ENCODE measurements at regions not wholly inside any gene's neighbourhood (a gene's known extent, or its start where the extent isn't known, plus 50 kb on each side); places are given as distances from the start of the nearest gene placed in this dataset.

DNA sequence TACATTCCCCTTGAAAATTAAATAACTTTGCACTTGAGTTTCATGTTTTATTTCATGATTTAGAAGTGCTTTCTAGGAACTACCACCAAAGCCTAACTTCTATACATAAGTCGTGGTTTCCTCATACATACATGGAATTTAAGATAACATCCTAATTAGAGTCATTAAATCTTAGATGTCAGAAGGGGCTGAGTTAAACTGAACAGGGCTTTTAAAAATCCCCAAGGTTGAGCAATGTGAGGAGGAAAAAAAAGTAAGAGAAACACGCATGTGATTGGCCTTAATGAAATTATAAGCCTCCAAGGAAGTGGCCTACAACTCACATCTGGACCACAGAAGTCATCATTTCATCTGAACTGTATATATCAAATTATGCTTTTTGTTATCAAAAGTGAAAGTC, 303.1 kb upstream of the SEMA6D start:
- Histone ChIP-seq H3K4me3 (replicated peaks in 1 of 3) (no peak overlapping the region), H3K4me1 (peaks cover 16 to 17% of the 10 kb centered on the region in 2 donors), H3K36me3 (no peaks in the 10 kb centered on the region), H3K27me3 (no peaks in the 10 kb centered on the region), H3K9me3 (no peaks in the 10 kb centered on the region), H3K27ac (no peak overlapping the region)
- 84 to 90% methylated on average over 2 of the region's 2 CpGs for WGBS, 2 donors
- intact Hi-C loops (cut with DNase I) = no loop called here
- no peak for DNase-seq
- TF ChIP-seq, protein P1, sequence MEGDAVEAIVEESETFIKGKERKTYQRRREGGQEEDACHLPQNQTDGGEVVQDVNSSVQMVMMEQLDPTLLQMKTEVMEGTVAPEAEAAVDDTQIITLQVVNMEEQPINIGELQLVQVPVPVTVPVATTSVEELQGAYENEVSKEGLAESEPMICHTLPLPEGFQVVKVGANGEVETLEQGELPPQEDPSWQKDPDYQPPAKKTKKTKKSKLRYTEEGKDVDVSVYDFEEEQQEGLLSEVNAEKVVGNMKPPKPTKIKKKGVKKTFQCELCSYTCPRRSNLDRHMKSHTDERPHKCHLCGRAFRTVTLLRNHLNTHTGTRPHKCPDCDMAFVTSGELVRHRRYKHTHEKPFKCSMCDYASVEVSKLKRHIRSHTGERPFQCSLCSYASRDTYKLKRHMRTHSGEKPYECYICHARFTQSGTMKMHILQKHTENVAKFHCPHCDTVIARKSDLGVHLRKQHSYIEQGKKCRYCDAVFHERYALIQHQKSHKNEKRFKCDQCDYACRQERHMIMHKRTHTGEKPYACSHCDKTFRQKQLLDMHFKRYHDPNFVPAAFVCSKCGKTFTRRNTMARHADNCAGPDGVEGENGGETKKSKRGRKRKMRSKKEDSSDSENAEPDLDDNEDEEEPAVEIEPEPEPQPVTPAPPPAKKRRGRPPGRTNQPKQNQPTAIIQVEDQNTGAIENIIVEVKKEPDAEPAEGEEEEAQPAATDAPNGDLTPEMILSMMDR (IDR thresholded peaks at IDR 0.05) = no peak
- TF ChIP-seq POLR2A (IDR thresholded peaks at IDR 0.05) = no peak

DNA sequence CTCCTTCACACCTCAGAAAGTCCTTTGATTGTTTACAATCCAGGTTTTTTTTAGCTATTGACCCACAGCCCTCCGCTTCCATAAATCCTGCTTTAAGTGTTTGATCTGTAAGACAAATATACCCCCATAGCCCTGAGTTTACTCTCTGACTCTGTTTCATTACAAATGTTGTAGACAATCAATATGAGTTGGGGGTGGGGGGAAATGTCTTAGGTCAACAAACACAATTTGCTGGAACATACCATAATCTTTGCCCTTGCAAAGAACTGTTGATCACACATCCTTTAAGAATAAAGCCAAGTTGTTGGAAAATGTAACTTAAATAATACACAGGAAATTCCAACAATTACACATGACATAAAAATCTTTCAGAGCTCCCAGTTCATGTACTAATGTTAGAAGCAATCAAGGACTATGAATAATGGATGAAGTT, 301.8 kb upstream of the SEMA6D start:
- no peaks in the 10 kb centered on the region for H3K36me3 ChIP-seq
- intact Hi-C loops (cut with DNase I) = no loop called here
- no peak for DNase-seq
- TF ChIP-seq POLR2A (IDR thresholded peaks at IDR 0.05) = no peak
- TF ChIP-seq, protein P1 (IDR thresholded peaks at IDR 0.05) = no peak
- no peak overlapping the region for H3K27ac ChIP-seq
- no peaks in the 10 kb centered on the region for H3K27me3 ChIP-seq
- no peaks in the 10 kb centered on the region for H3K9me3 ChIP-seq
- WGBS, 2 donors = 94% methylated on average over 1 of the region's 1 CpG
- H3K4me3 ChIP-seq (replicated peaks in 1 of 3) = no peak overlapping the region
- peaks cover 10 to 14% of the 10 kb centered on the region in 2 donors for H3K4me1 ChIP-seq

DNA sequence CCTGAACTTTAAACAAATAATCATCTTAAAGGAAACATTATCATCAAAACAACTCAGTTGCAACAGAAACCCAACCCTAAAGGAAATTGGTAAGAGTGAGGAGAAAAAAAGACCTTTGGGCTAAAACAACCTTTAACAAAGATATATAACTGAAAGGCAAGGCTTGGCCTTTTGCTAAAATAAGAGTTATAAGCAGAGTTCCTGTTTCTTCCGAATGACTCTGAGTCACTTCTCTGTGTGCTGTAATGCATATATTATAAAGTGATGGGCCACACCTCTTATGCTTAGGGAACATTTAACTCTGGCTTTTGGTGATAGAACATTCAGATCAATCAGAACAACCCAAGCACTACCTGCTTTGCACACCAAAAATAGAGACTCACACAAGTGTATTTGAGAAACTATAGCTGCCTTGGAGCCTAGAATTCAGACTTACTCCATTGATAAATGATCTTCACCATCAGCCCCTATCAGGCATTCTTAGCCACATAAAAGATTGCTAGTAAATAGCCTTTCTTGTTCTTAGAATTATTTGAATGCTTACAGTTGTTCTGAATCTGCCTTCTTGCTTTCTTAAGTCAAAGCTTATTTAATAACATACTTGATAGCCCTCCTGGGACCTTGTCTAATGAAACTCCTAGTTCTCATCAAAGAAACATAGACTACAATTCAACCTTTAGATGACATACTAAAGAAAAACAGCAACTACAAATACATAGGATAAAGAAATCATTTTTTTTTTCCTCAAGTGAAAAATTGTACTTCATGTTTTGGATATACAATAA, 294.2 kb upstream of the SEMA6D start:
- Histone ChIP-seq H3K27me3 (no peaks in the 10 kb centered on the region), H3K27ac (no peak overlapping the region), H3K36me3 (no peaks in the 10 kb centered on the region), H3K4me3 (replicated peaks in 1 of 3) (no peak overlapping the region), H3K9me3 (no peaks in the 10 kb centered on the region), H3K4me1 (peaks cover 13 to 14% of the 10 kb centered on the region in 2 donors)
- no peak for TF ChIP-seq POLR2A (IDR thresholded peaks at IDR 0.05)
- TF ChIP-seq, protein P1 (IDR thresholded peaks at IDR 0.05) = no peak
- 53 to 58% methylated on average over 1 of the region's 1 CpG for WGBS, 2 donors
- intact Hi-C loops (cut with DNase I) = no loop called here
- DNase-seq = no peak

DNA sequence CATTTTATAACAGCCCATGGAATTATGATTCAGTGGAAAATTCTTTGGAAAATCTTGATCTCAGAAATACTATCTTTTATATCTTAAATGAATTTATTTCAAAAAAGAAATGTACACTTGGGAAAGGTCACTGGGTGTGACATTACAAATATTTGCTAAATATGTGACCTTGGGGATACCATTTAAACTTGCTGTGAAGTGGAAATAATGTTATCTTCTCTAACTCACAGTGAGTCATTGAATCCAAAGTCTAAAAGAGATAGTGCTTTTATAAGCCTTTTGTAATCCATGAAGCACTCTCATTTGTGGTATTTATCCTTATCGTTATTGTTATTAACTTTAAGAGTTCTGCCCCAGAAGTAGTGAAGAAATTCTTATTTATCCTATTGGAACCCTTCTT, 289.8 kb upstream of the SEMA6D start:
- 76 to 91% methylated on average over 1 of the region's 1 CpG for WGBS, 2 donors
- H3K9me3 ChIP-seq = no peaks in the 10 kb centered on the region
- intact Hi-C loops (cut with DNase I) = no loop called here
- no peak overlapping the region for H3K4me3 ChIP-seq (replicated peaks in 1 of 3)
- no peaks in the 10 kb centered on the region for H3K36me3 ChIP-seq
- H3K27ac ChIP-seq = no peak overlapping the region
- TF ChIP-seq POLR2A (IDR thresholded peaks at IDR 0.05) = no peak
- TF ChIP-seq, protein P1 (IDR thresholded peaks at IDR 0.05) = no peak
- H3K4me1 ChIP-seq = peaks cover 11% of the 10 kb centered on the region in 2 donors
- no peaks in the 10 kb centered on the region for H3K27me3 ChIP-seq
- DNase-seq = no peak

DNA sequence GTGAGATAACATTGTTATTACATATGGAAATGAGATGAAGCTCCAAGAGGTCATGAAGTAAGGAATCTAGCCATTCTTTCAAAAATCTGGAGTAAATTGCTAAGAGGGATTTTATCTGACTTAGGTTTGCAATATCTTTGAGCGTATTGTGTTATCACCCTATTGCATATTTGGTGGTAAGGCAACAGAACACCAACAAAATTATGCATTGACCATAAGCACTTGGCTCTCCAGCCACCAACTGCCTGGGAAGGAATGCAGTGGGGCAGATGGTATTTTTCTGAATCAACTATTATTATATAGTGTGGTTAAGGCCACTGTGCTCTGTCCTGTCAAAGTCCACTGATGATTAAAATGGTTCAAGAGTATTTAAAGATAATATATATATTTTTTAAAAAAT, 287.9 kb upstream of the SEMA6D start:
- no peak overlapping the region for H3K4me3 ChIP-seq (replicated peaks in 1 of 3)
- no peak for DNase-seq
- no peaks in the 10 kb centered on the region for H3K4me1 ChIP-seq
- H3K36me3 ChIP-seq = no peaks in the 10 kb centered on the region
- no peak for TF ChIP-seq POLR2A (IDR thresholded peaks at IDR 0.05)
- TF ChIP-seq, protein P1 (IDR thresholded peaks at IDR 0.05) = no peak
- no peaks in the 10 kb centered on the region for H3K9me3 ChIP-seq
- 95 to 97% methylated on average over 1 of the region's 1 CpG for WGBS, 2 donors
- intact Hi-C loops (cut with DNase I) = no loop called here
- H3K27ac ChIP-seq = no peak overlapping the region
- H3K27me3 ChIP-seq = no peaks in the 10 kb centered on the region

Measured in thyroid gland (tissue), 4 donors.